ENCODE measurements at regions not wholly inside any gene's neighbourhood (a gene's known extent, or its start where the extent isn't known, plus 50 kb on each side); places are given as distances from the start of the nearest gene placed in this dataset.

- TF ChIP-seq BHLHE40 (IDR thresholded peaks at IDR 0.05; ENCODE audit: borderline replicate concordance) (no peak), FOXM1 (IDR thresholded peaks at IDR 0.05; ENCODE audit: borderline replicate concordance) (no peak), SP1 (IDR thresholded peaks at IDR 0.05) (no peak)
Measured at GRCh38 chr10:78643513-78643912, 425.3 kb upstream of the ZMIZ1 start.

All from HEK293T (cell line).